SIG-M5 treated with dmso at 0.1 percent for 504 hours (cell line): ENCODE measurements at regions not wholly inside any gene's neighbourhood (a gene's known extent, or its start where the extent isn't known, plus 50 kb on each side); places are given as distances from the start of the nearest gene placed in this dataset.

Experiments
- DNase-seq: peaks from one replicate; lab custom pipeline; 2025; ENCODE audit not compliant: unreplicated experiment; lab: John Stamatoyannopoulos, UW

DNA sequence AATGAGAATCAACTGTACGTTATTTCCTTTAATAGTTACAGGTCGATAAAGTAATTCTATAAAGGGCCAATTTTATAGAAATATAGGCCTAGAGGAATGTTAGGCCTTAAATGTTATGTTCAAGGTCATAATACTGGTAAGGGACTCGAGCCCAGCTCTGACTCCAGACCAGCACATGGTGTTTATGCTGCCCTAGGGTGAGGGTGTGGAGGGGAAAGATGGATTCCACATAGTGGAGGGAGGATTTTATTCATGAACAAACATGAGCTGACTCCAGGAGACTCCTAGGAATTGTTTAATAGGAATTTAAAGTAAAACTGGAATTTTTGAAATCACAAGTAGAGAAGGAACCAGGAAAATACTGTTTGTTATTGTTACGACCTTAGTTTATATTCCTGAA lies 139.9 kb downstream of the LACC1 start:
- DNase-seq = no peak

DNA sequence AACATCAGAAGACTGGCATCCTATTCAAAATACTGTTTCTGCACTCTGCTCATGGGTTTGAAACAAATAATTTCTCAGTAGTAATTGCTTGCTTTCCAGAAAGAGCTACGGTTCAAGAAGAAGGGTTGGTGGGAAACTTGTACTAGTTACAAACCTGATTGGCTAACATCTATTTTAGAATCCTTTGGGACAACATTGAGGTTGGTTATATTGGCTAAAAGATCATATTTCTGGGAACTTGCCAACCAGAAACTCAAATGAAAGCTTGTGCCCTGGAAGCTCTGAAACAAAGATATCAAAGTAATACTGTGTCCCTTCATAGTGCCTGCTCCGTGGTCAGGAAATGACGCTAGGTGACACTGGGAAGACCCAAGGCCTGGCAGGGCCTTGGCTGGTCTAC lies 141.7 kb downstream of the LACC1 start:
- no peak for DNase-seq

DNA sequence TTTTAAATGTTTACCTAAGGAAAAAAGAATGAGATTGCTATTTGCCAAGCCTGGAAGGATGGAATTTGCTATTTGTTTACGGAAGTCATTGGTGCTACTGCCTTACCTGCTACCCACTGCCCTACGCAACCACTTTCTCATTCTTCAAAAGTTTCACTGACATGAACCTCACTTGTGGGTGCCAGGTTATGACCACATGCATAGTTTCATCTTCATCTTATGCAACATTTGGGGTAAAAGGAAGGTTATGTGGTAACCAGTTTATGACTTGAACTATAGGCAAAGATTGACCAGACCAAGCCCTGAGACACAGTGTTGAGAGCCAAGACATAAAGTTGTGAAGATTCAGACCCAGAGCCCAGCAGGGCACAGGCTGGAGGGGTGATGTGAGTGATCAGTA lies 142.5 kb downstream of the LACC1 start:
- peak; percentile 11 for DNase-seq

DNA sequence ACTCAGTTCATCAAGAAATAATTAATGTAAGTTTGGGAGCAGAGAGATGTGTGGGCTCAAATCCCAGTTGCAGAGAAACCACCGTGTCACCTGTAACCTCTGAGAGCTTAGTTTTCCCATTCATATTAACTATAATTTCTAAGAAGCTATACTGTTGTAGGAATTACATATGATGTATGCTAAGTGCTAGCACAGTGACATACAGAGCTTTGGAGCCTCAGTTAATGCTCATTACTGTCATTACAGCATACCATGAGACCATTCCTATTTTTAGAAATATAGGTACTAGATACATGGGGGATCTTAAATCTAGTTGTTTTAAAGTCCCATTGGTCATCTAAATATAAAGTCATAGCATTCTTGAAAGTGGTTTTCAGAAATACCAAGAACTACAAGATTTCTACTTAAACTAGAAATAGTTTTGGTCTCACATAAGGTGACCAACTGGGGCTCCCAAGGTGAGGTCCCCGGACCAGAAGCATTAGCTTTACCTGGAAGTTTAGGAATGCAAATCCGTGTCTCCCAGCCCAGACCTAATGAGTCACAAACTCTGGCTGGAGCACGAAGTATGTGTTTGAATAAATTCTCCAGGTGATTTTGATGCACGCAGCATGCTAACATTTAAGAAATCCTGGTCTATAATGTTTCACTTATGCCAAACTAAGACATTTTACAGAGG lies 144.6 kb downstream of the LACC1 start:
- DNase-seq = no peak

- DNase-seq = no peak
These were observed 145.1 kb downstream of the LACC1 start for GRCh38 chr13:44024846-44025195.

DNA sequence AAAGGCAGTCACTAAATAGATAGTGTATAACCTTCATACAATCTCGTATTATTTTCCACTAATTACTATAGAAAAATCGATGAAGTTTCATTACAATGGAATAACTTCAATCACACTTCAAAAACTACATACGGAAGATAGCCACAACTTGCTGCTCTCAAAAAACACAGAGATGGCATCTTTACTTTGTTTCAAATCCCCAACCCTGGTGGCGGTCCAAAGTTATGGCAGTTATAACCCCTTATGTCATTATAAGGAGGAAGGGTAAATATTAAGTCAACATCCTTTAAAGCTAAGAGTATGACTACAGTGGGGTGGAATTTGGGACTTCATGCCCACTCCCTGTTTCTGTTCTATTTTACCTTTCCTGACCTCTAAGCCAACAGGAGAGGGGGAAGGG lies 146.5 kb downstream of the LACC1 start:
- DNase-seq = no peak

GRCh38 chr13:44028734-44029133 lies 149.0 kb downstream of the LACC1 start:
- no peak for DNase-seq

DNA sequence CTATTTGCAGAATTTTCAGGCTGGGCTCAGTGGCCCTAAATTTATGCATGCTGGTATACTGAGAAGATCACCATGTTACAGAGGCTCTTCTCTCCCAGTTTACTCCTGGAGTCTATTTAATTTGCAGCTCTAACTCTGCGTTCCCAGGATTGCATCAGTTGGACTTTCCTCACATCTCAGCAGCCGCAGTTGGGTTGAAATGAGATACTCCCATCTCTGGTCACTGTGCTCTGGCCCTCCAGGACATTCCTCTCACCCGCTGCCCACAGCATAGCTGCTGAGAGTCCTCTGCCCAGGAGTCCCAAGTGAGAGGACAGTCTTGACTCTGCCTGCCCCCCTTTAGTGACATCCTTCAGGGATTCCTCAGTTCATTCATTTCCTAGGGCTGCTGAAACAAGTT lies 150.9 kb downstream of the LACC1 start:
- no peak for DNase-seq

GRCh38 chr13:44031555-44031954 lies 151.9 kb downstream of the LACC1 start:
- no peak for DNase-seq

GRCh38 chr13:44032802-44033201 lies 153.1 kb downstream of the LACC1 start:
- no peak for DNase-seq

- no peak for DNase-seq
These were observed 155.7 kb downstream of the LACC1 start for GRCh38 chr13:44035400-44035799.

DNA sequence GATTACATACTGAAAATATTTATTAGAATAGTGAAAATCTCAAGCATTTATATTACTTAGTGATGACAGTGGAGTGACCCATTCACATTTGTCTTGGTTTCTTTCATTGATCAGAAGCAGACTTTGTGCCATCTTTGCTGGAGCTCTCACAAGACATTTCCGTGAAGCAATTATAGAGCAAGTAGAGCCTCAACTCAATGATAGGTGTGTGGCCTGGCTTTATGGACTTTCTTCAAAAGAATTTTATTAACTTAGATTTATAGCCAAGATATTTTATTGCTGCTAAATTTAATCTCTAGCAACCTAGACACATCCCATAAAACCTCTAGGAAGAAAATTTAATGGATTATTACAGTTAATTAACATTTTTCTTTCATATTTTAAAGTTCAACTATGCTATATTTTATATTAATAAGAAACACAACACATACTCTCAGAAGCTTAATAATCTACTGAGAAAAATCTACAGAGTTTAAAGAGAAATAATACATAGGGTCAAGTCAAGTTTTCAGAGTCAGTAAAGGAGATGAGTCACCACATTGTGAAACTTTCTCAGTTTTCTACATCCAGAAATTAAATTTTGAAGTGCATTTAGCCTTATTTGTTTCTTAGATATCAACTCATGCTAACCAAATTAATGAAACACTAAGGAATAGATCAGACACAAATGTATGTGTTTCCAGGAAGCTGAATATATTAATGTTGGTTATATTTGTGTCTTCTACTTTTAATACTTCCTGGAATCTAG lies 160.5 kb downstream of the LACC1 start:
- DNase-seq = no peak

DNA sequence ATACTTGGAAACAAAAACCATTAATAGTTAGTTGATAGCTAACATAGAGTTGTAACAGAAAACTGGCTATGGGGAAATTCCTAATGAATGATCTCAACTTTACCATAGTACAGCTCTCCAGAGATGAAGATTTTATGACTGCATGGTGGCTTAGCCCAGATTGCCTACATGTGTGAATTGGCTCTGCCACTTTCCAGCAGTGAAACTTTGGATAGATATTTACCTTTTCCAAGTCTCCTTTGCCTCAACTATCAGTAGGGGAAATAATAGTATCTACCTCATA lies 161.1 kb downstream of the LACC1 start:
- DNase-seq = no peak

- no peak for DNase-seq
These were observed 165.0 kb downstream of the LACC1 start for GRCh38 chr13:44044547-44045179.

GRCh38 chr13:44045180-44045562 lies 165.5 kb downstream of the LACC1 start:
- no peak for DNase-seq

- no peak for DNase-seq
These were observed 166.7 kb downstream of the LACC1 start for GRCh38 chr13:44046428-44046827.

DNA sequence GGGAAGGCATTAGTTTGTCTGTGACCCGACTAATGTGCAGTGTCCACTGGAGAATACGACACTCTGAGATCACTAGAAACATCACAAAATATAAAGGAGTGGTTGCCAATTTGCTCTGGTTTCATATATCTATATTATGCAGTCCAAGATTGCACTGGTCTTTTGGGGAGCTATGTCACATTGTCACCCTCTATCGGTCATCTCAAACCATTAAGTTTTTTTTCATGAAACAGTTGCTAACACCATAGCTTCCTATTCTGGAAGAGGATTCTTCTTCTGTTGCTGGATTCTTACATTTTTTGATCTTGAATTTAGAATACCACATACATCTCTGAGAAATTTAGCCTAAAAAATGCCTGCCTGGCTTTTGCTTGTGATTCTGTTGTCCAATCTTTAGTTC lies 168.6 kb downstream of the LACC1 start:
- DNase-seq = no peak

DNA sequence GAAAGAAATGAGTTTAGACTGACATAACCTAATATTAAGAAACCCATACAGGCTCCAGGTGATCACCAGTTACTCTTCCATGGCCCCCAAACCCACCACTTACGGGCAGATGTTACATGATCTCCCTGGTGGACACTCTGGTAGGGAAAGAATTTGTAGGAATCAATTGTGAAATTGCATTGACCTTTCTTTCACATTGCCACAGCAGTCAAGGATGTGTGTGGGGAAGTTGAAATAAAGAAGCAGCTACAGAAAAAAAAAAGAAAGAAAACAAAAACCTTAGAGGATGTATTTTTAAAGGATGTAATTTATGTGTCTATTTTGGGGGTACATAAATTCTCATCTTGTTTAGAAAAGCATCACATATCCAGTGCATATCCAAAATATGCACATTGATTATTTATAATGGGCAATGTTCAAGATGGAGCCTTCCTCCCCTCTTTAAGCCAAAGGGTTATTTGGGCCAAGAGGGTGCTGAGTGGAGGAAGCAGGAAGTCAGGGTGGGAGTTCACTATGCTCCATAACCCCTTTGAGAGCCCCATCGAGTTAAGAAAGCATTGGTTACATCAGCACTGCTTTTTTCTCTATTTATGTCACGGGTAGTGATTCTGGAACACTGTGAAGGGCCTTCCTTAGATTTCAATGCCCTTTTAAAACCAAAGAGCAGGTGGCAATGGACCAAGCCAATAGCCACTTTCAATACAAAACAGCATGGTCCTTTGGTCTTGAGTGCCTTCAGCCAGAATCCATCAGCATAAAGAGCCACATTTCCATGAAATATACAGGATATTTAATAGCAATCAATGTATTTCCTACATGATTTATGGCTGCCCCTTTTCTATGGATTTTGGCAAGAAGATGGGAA lies 169.6 kb downstream of the LACC1 start:
- no peak for DNase-seq

DNA sequence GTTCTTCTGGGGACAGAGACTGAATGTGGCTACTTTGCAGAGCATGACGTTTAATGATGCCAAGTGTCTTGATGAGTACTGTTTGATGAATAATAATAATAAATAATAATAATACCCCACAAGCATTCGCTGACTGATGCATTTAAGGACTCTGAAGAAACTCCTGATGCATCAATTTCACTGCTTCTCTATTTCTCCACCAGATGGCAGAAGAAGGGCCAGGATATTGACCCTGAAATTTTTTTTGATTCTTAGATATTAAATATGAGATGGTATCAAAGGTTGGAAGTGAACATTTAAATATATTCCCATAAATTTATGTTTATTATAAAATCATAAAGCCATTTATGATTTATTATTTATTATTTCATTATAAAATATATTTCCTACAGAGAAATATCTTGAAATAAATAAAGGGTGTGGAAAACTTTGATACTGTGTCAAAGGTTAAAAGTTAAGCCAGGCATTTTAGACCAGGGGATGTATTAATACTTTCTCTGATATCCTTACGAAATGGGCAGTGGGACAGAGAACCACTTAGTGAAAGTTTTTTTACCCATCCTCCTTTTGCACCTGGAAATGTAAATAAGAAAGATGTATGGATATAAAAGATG lies 170.9 kb downstream of the LACC1 start:
- peak; percentile 27 for DNase-seq

GRCh38 chr13:44051405-44051804 lies 171.7 kb downstream of the LACC1 start:
- DNase-seq = no peak

GRCh38 chr13:44051918-44052675 lies 172.4 kb downstream of the LACC1 start:
- no peak for DNase-seq
